UCSD-AML1 (cell line): ENCODE measurements at regions not wholly inside any gene's neighbourhood (a gene's known extent, or its start where the extent isn't known, plus 50 kb on each side); places are given as distances from the start of the nearest gene placed in this dataset.

ENCODE experiments used
- DNase-seq: peaks from one replicate; lab custom pipeline; 2025; ENCODE audit not compliant: unreplicated experiment; lab: John Stamatoyannopoulos, UW

DNA sequence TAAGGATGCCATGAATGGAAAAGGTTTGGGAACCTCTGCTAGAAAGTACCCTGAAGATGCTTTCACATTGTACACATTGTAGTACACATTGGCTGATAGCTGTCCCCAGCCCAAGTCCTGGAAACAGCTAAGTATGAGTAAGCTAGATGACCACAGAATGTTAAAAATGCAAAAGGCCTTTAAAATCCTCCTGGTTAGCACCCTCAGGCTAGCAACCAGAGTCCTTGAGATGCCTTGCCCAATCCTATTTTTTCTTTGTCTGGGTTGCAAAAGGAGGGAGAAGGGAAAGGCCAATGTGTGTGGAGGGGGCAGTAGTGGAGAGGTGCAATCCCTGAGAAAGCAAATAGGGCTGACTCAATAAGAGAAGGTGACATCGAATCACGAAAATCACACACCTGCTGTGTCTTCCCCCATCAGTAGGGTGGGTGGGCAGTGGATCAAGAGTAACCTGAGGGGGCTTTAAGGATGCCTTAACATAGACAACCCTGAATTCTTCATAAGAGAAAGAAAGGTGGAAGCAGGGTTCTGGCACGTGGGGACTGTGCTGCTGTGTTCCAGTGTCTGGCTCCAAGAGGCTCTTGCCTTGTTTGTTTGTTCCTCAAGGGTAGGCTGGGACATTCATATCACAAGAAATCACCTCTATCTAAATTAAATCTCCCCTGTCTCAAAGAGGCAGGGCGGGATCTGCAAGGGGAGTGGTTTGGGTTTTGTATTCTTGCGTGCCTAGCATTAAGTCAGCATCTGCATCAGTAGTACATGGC, 266.2 kb upstream of the PLXNA2 start:
- no peak for DNase-seq

- DNase-seq: no peak
Measured at GRCh38 chr1:208511242-208511860, 267.2 kb upstream of the PLXNA2 start.

GRCh38 chr1:208513799-208514198, 269.6 kb upstream of the PLXNA2 start:
- DNase-seq: no peak

DNA sequence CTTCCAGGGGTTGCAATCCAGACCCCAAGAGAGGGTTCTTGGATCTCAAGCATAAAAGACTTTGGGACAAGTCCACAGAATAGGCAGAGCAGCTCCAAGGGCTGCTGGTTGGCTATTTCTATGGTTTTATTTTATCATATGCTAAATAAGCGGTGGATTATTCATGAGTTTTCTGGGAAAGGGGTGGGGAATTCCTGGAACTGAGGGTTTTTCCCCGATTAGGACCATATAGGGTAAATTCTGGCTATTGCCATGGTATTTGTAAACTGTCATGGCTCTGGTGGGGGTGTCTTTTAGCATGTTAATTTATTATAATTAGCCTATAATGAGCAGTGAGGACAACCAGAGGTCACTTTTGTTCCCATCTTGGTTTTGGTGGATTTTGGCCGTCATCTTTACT, 270.9 kb upstream of the PLXNA2 start:
- no peak for DNase-seq

- no peak for DNase-seq
Measured at GRCh38 chr1:208516780-208517179, 272.6 kb upstream of the PLXNA2 start.

DNA sequence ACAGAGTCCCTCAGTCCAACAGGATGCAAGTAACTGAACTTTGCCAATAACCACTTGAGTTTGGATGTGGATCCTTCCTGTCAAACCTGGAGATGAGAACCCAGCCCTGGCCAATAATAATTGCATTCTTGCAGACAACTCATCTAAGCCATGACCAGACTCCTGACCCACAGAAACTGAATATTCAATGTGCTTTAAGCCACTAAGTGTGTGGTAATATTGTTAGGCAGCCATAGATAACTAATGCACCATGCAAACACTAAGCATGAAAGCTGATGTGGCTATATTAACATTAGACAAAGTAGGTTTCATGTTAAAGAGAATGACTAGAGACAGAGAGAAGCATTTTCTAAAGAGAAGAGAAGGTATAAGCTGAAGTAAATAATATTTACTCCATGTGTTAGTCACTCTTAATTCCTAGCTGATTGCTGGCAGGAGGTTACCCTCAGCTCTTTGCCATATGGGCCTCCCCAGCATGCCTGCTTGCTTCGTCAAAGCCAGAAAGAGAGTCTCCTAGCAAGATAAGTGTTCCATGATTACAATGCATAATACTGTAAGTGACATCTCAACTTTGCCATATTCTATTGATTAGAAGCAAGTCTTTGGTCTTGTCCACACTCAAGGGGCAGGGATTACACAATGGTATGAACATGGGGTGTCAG, 276.4 kb upstream of the PLXNA2 start:
- no peak for DNase-seq

- DNase-seq: no peak
Measured at GRCh38 chr1:208521534-208521933, 277.4 kb upstream of the PLXNA2 start.

GRCh38 chr1:208523007-208523406, 278.8 kb upstream of the PLXNA2 start:
- DNase-seq: no peak

DNA sequence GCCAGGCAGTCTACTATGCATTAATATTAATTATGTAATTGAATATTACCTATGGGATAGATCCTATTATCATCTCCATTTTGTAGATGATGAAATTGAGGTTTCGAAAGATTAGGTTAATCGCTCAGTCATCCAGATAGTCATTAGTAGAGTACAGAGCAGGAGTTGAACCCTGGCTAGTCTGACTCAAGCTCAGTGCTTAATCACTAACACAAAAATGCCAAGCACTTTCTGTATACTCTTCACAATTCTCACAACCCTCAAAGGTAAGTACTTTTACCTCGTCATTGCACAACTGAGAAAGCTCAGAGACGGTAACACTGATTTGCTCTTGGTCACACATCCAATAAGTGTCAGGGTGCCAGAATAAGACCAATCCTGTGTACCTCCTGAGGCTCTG, 280.2 kb upstream of the PLXNA2 start:
- no peak for DNase-seq

- no peak for DNase-seq
Measured at GRCh38 chr1:208524925-208525324, 280.7 kb upstream of the PLXNA2 start.

GRCh38 chr1:208525417-208525816, 281.2 kb upstream of the PLXNA2 start:
- DNase-seq: no peak

GRCh38 chr1:208526613-208527125, 282.5 kb upstream of the PLXNA2 start:
- no peak for DNase-seq

DNA sequence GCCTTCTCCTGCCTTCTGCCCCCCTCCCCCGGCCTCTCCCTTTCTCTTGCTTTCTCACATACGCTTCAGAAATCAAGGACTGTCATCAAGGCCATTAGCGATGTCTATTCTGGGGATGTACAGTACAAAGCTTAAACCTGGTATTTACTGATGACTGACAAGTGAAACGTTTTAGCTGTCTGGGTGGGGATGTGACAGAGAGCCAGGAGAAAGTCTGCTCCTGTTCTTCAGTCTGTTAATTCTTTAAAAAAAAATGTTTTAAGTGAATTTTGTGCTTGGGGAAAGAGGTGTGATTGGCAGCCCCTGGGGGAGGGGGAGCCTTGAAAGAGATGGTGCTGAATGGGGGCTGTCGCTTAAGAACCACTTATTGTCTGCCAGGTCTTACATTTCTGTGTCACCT, 283.0 kb upstream of the PLXNA2 start:
- DNase-seq: no peak

DNA sequence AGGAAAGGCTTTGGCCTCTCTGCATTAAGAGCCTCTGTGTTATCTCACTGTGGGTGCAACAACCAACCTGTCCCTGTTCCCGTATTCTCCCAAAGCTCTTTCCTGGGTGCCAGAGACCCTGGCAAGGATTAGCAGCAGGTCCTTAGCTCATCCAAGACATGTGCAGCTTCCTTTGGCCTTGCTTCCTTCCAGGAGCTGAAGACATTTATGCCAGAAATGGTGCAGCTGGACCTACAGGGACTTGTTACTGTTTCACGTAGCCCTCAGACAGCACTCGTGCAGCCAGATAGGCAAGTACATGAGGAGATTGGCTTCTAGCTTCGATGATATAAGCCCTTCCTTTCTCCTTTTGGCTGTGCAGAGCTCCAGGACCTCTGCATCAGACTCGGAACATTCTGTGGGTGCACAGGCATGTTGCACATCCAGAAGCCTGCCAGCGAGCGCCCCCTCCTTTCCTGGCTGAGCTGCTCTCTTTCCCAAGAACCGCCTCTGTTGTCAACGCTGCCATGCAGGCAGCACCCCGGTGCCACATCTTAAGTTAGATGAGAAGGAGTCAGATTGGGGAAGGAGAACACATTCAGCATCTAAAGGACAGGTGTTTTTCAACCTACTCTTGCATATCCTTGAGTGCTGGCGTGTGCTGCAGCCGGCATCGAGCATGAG, 284.5 kb upstream of the PLXNA2 start:
- no peak for DNase-seq

DNA sequence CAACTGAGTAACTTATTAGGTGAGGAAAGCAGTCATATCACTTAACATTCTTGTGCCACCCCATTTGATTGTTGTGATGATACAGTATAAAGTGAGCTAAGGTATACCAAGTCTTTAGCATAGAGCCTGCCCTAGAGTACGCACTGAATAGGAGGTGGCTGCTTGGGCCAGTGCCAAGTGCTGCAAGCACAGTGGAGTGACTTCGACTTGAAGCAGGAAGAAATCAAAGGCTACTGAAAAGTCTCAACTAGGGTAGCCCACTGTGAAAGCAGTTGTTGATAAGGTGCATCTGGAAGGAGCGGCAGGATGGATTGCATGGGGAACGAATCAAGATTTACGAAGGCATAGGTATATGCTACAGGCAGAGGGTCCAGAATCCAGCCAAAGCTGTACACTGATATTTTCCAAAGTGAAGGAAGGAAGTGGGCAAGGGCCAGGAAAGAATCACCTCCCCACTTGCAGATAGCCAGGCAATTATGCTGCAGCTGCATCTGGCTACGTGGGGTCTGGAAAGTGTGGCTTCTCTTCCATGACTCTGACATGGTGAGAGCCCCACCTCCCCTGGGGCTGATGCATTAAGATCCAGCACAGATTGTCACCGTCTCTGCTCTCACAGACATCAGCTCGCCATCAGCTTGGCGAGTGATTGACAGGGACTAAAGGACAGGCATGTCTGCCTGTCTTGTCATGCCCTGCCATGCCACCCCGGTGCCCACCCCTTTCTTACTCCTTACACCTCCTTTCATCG, 287.0 kb upstream of the PLXNA2 start:
- DNase-seq: no peak

DNA sequence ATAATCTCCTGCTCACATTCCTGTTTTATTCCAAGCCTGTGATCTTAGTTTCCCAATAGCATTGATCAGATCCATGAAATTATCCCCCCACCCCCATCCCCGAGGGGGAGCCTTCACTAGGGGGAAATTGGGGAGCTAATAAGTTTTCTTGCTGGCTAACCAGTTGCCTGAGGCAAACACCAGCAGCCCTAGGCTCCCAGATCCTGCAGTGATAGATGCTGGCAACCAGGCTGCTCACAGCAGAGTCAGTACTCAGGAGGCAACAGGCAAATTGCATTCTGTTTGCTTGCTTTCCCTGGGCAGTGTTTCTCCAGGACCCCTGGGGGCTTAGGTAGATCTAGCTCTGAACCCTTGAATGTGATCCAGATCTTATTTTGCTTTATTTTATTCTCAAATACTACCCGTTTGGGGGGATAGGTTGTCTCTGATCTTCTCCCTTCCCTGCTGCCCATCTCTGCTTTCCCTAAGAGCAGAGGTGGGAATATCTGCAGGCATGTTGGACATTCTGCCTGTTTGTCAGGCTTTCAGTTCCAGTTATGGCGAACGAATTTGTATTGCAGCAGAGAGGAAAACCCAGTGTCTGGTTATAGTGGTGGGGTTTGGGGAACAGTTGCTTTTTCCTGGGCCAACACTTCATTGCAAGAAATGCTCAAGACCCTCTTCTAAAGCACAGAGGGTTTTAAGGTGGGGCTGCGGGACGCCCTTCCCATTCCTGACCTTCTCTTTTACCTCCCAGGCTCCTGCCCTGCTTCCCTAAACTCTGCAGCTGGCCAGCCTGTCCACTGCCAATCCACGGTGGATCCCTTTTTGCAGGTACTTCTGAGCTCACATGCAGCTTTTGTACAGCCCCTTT, 289.8 kb upstream of the PLXNA2 start:
- no peak for DNase-seq

DNA sequence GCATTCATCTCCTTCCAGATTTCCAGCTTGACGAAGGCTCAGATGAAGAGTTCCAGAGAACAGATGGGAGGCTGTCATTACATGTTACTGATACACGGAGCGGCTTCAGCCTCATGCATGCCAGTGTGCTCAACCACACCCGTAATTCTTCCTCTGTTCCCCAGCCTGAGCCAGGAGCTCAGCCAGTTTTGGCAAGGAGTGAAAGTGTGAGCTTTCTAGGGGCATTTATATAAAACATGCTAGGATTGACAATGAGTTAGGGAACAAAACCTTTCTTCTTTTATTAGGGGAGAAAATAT, 290.4 kb upstream of the PLXNA2 start:
- DNase-seq: no peak

- DNase-seq: no peak
Measured at GRCh38 chr1:208534979-208535378, 290.8 kb upstream of the PLXNA2 start.

DNA sequence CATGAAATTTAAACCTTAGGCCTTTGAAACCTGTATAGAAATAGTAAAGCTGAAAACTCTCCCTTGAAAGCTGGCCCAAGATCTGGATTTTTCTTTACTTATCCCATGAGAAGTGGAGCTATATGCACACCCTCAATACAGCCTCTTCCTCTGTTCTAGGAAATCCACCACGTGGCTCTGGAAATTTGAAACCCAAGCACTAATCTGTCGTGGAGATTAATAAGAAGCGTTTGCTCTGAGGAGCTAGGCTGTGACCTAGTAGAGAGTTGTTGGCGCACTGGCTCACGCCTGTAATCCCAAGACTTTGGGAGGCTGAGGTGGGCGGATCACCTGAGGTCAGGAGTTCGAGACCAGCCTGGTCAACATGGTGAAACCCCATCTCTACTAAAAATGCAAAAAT, 291.3 kb upstream of the PLXNA2 start:
- no peak for DNase-seq

GRCh38 chr1:208536212-208536611, 292.0 kb upstream of the PLXNA2 start:
- no peak for DNase-seq
